Loucy (cell line): ENCODE measurements at regions not wholly inside any gene's neighbourhood (a gene's known extent, or its start where the extent isn't known, plus 50 kb on each side); places are given as distances from the start of the nearest gene placed in this dataset.

Source experiments
- H2AFZ ChIP-seq: fragments of 200-600 bp; sonication (generic); 2 replicates; pipeline ENCODE4 v1.6.0; 2016; ENCODE audit warnings: antibody characterized with exemption, mild to moderate bottlenecking, low read length, moderate library complexity
- H3F3A ChIP-seq: fragments of 200-600 bp; 2 replicates; pipeline ENCODE4 v1.6.0; 2016; ENCODE audit warnings: antibody characterized with exemption, low read depth, mild to moderate bottlenecking
- H3K27me3 ChIP-seq: fragments of 200-600 bp; sonication (generic); 2 replicates; pipeline ENCODE4 v1.6.1; 2014; ENCODE audit warnings: low read length, mild to moderate bottlenecking; ENCODE audit not compliant: insufficient read depth, poor library complexity, severe bottlenecking
- H3K36me3 ChIP-seq: fragments of 200-600 bp; sonication (generic); 2 replicates; pipeline ENCODE4 v1.6.1; 2016; ENCODE audit warnings: low read length; ENCODE audit not compliant: insufficient read depth
- H3K4me1 ChIP-seq: fragments of 200-600 bp; sonication (generic); 2 replicates; pipeline ENCODE4 v1.5.1; 2014; ENCODE audit warnings: low read length, mild to moderate bottlenecking; ENCODE audit not compliant: insufficient read depth, poor library complexity, severe bottlenecking
- H3K4me2 ChIP-seq: fragments of 200-600 bp; sonication (generic); 2 replicates; pipeline ENCODE4 v1.6.0; 2014; ENCODE audit warnings: antibody characterized with exemption, low read length, low read depth, mild to moderate bottlenecking; ENCODE audit not compliant: poor library complexity, severe bottlenecking
- H3K4me3 ChIP-seq: fragments of 200-600 bp; sonication (generic); 2 replicates; pipeline ENCODE4 v1.5.1; 2014; ENCODE audit warnings: low read length, mild to moderate bottlenecking, mixed read lengths; ENCODE audit not compliant: poor library complexity, severe bottlenecking
- H3K79me2 ChIP-seq: fragments of 200-600 bp; sonication (generic); 2 replicates; pipeline ENCODE4 v1.6.1; 2014; ENCODE audit warnings: low read length; ENCODE audit not compliant: insufficient read depth
- H3K9ac ChIP-seq: fragments of 200-600 bp; sonication (generic); 2 replicates; pipeline ENCODE4 v1.6.0; 2014; ENCODE audit warnings: mild to moderate bottlenecking, low read depth, low read length, moderate library complexity; ENCODE audit not compliant: poor library complexity, severe bottlenecking
- H3K9me2 ChIP-seq: fragments of 200-600 bp; sonication (generic); replicated peaks from 2 replicates; pipeline ENCODE4 v1.6.1; 2016; ENCODE audit warnings: low read depth, low read length, mixed read lengths
- H3K9me3 ChIP-seq: fragments of 200-600 bp; sonication (generic); 2 replicates; pipeline ENCODE4 v1.6.1; 2014; ENCODE audit warnings: mild to moderate bottlenecking, antibody characterized with exemption, low read length, low read depth; ENCODE audit not compliant: insufficient read depth
- H4K20me1 ChIP-seq: fragments of 200-600 bp; sonication (generic); 2 replicates; pipeline ENCODE4 v1.6.0; 2014; ENCODE audit warnings: antibody characterized with exemption, low read length, mild to moderate bottlenecking; ENCODE audit not compliant: insufficient read depth, poor library complexity, severe bottlenecking
- EZH2phosphoT487 ChIP-seq: fragments of 200-600 bp; IDR thresholded peaks from 2 replicates; pipeline ENCODE4 v1.6.1; 2018; ENCODE audit warnings: antibody characterized with exemption, mild to moderate bottlenecking, moderate library complexity, borderline replicate concordance
- TF ChIP-seq, protein P1 (sequence below): fragments of 200-600 bp; sonication (generic); conservative IDR thresholded peaks from 2 replicates; pipeline ENCODE4 v1.5.1; 2014; ENCODE audit warnings: mild to moderate bottlenecking, antibody characterized with exemption, low read length

- Histone ChIP-seq H3K4me1 (no peaks in the 10 kb centered on the region), H4K20me1 (no peaks in the 10 kb centered on the region), H2AFZ (no peak overlapping the region), H3F3A (no peaks in the 10 kb centered on the region), H3K36me3 (peaks cover 69% of the 10 kb centered on the region; the same call in 1 of the 2 replicates), H3K9ac (no peak overlapping the region), H3K4me3 (no peak overlapping the region), H3K9me3 (no peaks in the 10 kb centered on the region), H3K9me2 (no peaks in the 10 kb centered on the region), H3K27me3 (no peaks in the 10 kb centered on the region), H3K79me2 (no peaks in the 10 kb centered on the region), H3K4me2 (no peak overlapping the region)
- TF ChIP-seq EZH2phosphoT487, result no peak
- TF ChIP-seq, protein P1, sequence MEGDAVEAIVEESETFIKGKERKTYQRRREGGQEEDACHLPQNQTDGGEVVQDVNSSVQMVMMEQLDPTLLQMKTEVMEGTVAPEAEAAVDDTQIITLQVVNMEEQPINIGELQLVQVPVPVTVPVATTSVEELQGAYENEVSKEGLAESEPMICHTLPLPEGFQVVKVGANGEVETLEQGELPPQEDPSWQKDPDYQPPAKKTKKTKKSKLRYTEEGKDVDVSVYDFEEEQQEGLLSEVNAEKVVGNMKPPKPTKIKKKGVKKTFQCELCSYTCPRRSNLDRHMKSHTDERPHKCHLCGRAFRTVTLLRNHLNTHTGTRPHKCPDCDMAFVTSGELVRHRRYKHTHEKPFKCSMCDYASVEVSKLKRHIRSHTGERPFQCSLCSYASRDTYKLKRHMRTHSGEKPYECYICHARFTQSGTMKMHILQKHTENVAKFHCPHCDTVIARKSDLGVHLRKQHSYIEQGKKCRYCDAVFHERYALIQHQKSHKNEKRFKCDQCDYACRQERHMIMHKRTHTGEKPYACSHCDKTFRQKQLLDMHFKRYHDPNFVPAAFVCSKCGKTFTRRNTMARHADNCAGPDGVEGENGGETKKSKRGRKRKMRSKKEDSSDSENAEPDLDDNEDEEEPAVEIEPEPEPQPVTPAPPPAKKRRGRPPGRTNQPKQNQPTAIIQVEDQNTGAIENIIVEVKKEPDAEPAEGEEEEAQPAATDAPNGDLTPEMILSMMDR, result no peak
Observed at GRCh38 chr1:232441036-232441411, 188.9 kb downstream of the SIPA1L2 start.

- Histone ChIP-seq H3K4me2 (no peak overlapping the region), H3F3A (no peaks in the 10 kb centered on the region), H3K27me3 (no peaks in the 10 kb centered on the region), H3K79me2 (no peaks in the 10 kb centered on the region), H4K20me1 (no peaks in the 10 kb centered on the region), H2AFZ (no peak overlapping the region), H3K36me3 (peaks cover 71% of the 10 kb centered on the region; the same call in 1 of the 2 replicates), H3K9me2 (no peaks in the 10 kb centered on the region), H3K9me3 (no peaks in the 10 kb centered on the region), H3K4me1 (no peaks in the 10 kb centered on the region), H3K4me3 (no peak overlapping the region), H3K9ac (no peak overlapping the region)
- no peak for TF ChIP-seq EZH2phosphoT487
- TF ChIP-seq, protein P1, result no peak
Observed at GRCh38 chr1:232440325-232441035, 189.5 kb downstream of the SIPA1L2 start.

GRCh38 chr1:232439011-232439410 is 190.9 kb downstream of the SIPA1L2 start:
- H3K27me3 ChIP-seq, result no peaks in the 10 kb centered on the region

More at GRCh38 chr1:232439011-232439410, 190.9 kb downstream of the SIPA1L2 start:
- Histone ChIP-seq H3F3A (no peaks in the 10 kb centered on the region), H3K4me3 (no peak overlapping the region), H3K9me3 (no peaks in the 10 kb centered on the region), H3K36me3 (peaks cover 74% of the 10 kb centered on the region; the same call in 1 of the 2 replicates), H3K9me2 (no peaks in the 10 kb centered on the region), H3K9ac (no peak overlapping the region), H3K79me2 (no peaks in the 10 kb centered on the region), H4K20me1 (no peaks in the 10 kb centered on the region), H3K4me2 (no peak overlapping the region), H3K4me1 (no peaks in the 10 kb centered on the region), H2AFZ (no peak overlapping the region)
- no peak for TF ChIP-seq EZH2phosphoT487
- TF ChIP-seq, protein P1, result no peak
